ENCODE measurements at regions not wholly inside any gene's neighbourhood (a gene's known extent, or its start where the extent isn't known, plus 50 kb on each side); places are given as distances from the start of the nearest gene placed in this dataset.
"Not testable (repeated sequence)": the region's sequence is repeated elsewhere in the genome, so short reads cannot be mapped to it uniquely, and the experiment has no call there.

DNA sequence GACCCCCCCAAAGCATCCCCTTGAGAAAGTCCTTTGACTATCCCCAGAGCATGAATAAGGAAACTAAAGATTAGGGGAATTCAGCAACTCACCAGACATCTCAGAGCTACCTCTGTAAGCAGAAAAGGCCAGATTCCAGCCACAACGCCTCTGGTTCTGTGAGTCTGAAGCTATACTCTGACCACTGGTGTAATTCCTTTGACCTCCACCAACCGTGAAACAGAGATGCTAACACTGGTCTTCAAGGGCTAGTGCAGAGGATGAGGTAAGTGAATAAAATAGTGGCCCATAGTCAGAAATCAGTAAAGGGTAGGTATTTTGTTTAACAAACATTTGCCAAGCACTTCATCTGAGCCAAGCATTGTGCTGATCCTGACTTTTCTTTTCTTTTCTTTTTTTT, 353.4 kb downstream of the NPIPA8 start:
- no peak for DNase-seq

DNA sequence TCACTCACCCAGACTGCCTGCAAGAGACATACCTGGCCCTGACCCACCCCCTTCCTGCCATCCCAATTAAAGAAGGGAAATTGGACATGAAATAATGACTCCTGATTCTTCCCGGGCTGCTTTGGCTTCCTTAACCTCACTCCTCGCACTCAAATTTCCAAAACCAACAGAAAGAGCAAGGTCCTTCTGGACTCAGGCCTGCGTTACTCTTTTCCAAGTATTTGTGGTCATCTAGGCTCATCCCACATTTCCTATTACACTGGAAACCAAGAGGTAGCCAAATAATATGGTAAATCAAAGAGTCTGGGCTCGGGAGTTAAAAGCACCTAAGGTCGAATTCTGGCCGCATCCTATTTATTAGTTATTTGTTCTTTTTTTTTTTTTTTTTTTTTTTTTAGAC, 359.3 kb downstream of the NPIPA8 start:
- no peak for DNase-seq

DNA sequence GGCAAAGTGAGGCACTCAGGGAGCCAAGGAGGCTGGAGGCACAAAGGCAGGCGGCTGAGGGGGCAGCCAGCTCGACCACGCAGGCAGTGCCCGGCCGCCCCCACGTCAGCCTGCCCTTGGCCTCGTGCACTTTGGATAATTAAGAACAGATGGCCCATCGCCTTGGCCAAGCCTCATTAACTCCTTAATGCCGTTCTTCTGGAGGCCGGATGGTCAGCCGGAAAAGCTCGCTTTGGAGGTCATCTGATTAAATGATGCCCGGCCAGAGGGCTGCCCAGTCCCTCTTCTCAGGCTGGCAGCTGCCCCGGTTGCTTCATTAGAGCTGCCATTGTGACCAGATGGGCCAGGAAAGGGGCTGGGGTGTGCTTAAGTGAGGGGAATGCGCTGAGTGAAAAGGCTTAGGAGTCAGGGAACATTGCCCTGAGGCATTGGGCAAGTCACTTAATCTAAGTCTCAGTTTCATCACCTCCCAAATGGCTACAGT, 364.0 kb downstream of the NPIPA8 start:
- no peak for DNase-seq

DNA sequence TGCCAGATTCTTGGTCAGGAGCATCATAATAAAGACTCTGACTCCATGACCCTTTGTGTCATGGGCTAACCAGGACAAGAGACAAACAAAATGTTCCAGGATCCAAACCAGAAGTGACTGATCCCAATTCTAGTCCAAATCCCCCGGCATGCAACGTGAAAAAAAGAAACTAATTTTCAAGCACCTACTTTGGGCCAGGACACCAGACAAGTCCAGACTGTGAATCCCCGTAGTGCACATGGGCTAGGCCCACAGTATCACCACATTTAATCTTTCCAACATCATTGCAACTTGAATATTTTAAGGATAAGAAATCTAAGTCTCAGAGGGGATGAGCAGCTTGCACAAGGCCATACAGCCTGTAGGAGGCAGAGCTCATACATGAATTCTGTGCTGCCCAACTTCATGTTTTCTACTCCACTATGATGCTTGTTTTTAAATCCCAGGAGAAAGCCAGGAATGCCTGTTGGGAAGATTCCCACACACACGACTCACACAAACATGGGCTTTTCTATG, 365.7 kb downstream of the NPIPA8 start:
- DNase-seq = no peak

- DNase-seq = no peak
Observed at GRCh38 chr16:17970157-17970765, 366.3 kb downstream of the NPIPA8 start.

GRCh38 chr16:17965133-17965900, 371.2 kb downstream of the NPIPA8 start:
- DNase-seq = no peak

DNA sequence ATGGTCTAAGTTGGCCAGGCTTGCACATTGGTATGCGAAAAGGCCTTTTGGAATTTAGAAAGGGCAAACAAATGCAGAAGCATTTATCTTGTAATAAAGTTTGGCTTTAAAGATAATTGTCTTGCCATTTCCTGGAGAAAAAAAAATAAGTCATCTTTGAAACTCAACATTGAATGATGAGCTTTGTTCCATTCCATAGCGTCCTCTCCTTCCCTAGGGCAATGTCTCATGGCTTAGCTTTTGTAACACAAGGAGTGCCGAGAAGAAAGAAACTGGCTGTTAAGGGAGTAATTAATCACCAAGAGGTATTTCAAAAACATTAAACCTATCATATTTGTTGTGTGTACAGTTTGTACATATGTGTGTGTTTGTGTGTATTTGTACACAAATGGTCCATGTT, 372.3 kb downstream of the NPIPA8 start:
- DNase-seq = no peak

DNA sequence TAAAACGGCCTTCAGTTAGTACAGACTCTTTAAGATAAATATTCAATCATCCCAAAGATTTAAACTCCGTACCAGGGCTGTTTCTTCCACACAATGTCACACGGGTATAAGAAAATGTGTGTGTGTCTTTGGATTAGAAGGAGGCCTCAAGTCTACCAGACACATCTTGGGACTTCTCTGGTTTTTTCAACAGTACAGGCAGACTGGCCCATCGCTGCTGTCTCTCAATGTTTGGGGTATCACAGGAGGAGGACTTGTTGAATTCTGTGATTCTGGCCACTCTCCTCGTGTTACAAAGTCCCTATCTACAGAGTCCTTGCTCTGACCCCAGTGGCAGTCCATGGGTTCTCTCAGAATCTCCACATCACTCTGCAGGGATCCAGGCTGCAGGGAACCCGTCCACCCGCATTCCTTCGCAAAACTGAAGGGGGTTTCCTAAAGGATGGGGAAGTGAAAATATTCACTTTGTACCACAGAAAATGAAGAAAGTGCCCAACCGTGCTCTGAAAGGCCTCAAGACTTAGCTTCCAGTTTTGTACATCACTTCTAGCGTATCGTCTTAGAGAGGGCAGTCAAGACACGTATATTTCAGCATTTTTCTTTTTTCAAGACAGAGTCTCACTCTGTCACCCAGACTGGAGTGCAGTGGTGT, 373.2 kb downstream of the NPIPA8 start:
- no peak for DNase-seq

DNA sequence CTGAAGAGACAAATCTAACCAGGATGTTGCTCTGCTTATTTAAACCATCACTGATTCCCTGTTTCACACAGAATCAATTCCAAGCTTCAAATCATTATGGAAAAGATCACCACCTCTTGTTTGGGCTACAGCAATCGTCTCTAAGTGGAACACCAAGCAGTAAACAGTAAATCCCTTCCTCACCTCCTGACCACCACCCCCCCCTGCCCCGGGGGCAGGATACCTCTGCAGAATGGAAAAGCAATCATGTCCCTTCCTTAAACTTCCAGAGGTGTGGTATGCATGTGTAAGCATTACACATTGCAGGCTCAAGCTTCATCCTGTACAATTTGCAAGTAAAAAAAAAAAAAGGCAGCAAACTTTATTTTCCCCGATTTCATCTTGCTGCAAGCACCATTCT, 373.8 kb downstream of the NPIPA8 start:
- no peak for DNase-seq

DNA sequence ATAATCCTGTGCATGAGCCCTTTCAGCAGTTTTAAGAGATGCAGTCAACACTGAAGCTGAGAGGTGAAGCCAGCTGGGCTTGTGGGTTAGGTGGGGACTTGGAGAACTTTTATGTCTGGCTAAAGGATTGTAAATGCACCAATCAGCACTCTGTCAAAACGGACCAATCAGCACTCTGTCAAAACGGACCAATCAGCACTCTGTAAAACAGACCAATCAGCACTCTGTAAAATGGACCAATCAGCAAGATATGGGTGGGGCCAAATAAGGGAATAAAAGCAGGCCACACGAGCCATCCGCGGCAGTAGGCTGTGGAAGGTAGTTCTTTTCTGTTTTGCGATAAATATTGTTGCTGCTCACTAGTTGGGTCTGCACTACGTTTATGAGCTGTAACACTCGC, 374.7 kb downstream of the NPIPA8 start:
- not testable (repeated sequence) for DNase-seq

GRCh38 chr16:17951378-17951777, 385.2 kb downstream of the NPIPA8 start:
- DNase-seq = no peak

GRCh38 chr16:17949982-17950250, 386.6 kb downstream of the NPIPA8 start:
- no peak for DNase-seq

DNA sequence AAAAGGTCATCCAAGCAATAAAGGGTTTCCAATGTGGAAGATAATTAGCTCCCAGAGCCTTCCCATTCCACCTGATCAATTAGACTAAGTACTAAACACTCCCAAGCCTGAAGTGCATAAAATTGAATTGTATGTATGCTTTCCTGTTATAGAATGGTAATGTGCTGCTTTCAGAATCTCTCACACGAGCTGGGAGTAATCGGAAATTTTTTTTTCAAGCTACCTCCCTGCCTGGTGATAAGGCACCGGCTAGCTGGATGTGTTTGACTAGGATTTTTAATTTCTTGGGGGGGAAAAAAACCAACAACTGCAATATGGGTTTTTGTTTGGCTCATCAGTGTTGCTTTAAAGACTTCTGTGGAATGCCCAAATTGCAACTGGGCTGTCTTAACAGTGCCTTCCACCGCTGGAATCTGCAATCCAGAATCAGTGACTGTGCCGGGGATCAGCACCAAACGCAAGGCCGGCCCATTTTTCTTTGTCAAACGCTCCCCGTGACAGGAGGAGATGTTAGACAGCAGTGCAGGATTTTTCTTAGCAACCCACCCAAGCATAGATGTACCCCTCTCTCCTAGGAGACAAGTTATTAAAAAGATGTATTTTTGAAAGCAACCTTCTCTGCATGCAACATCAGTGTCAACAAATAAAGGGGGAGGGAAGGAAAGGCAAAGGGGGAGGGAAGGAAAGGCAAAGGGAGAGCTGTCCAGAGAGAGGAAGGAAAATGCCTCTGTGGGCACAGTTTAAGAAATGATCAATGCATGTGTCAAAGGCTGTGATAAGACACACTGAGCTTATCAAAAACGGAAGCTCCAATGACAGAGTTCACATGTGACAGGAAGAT, 387.2 kb downstream of the NPIPA8 start:
- DNase-seq = no peak

DNA sequence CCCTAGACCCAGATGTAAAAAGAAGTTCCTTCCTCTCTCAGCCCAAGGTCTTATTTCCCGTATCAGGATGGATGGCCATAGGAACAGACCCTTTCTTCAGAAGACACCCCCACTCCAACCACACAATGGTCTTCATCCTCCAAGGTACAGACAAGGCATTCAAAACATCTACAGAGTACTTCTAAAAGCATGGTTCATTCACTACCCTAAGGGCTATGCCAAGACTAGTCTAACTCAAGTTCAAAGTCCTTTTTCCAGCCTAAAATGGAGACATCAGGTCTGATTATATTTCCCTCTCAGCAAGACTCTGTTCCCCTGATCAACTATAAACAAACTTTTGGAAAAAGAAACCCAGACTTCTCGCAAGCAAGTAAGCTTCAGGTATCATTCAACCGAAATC, 388.9 kb downstream of the NPIPA8 start:
- no peak for DNase-seq

- DNase-seq = no peak
Observed at GRCh38 chr16:17947165-17947564, 389.4 kb downstream of the NPIPA8 start.

DNA sequence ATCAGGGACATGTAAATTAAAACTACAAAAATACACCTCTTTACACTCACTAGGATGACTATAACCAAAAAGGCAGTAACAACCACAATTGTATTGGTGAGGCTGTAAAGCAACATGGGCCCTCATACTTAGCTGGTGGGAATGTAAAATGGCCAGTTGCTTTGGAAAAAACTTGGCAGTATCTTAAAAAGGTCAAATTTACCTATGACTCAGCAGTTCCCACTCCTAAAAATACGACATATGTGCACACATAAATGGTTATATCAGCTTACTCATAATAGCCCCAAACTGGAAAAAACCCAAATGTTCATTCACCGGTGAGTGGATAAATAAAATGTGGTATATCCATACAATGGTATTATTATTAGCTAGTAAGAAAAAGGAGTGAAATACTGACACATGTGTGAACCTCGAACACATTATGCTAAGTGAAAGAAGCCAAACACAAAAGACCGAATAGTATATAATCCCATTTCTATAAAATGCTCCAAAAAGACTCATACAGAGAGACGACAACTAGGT, 391.4 kb downstream of the NPIPA8 start:
- DNase-seq = no peak

GRCh38 chr16:17944345-17944744, 392.2 kb downstream of the NPIPA8 start:
- no peak for DNase-seq

- DNase-seq = no peak
Observed at GRCh38 chr16:17942067-17942466, 394.5 kb downstream of the NPIPA8 start.

- DNase-seq = no peak
Observed at GRCh38 chr16:17940584-17941364, 395.8 kb downstream of the NPIPA8 start.

- no peak for DNase-seq
Observed at GRCh38 chr16:17939723-17940122, 396.8 kb downstream of the NPIPA8 start.

GRCh38 chr16:17939122-17939536, 397.4 kb downstream of the NPIPA8 start:
- DNase-seq = no peak

DNA sequence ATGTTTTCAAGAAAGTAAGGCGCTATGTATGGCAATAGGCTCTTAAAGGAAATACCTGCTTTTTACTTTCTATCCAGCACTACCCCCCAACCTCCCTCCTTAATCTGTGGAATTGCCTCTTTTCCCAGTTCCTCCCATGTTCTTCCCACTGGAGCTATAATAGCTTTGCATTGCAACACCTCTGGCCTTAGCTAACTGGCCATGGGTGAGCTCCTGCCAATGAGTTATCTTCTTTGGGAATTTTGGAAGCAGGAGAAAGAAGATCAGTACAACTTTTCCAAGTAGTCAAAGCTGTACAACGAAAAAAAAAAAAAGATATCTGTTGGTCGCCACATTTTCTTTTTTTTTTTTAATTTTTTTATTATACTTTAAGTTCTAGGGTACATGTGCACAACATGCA, 398.0 kb downstream of the NPIPA8 start:
- no peak for DNase-seq
